GM18498 (cell line): ENCODE measurements at regions not wholly inside any gene's neighbourhood (a gene's known extent, or its start where the extent isn't known, plus 50 kb on each side); places are given as distances from the start of the nearest gene placed in this dataset.

Experiments used
- ATAC-seq: cut with Tn5 transposase; IDR thresholded peaks from one replicate; pipeline ENCODE4 v1.9.1; 2021; ENCODE audit warnings: mild to moderate bottlenecking, moderate library complexity; ENCODE audit not compliant: unreplicated experiment

DNA sequence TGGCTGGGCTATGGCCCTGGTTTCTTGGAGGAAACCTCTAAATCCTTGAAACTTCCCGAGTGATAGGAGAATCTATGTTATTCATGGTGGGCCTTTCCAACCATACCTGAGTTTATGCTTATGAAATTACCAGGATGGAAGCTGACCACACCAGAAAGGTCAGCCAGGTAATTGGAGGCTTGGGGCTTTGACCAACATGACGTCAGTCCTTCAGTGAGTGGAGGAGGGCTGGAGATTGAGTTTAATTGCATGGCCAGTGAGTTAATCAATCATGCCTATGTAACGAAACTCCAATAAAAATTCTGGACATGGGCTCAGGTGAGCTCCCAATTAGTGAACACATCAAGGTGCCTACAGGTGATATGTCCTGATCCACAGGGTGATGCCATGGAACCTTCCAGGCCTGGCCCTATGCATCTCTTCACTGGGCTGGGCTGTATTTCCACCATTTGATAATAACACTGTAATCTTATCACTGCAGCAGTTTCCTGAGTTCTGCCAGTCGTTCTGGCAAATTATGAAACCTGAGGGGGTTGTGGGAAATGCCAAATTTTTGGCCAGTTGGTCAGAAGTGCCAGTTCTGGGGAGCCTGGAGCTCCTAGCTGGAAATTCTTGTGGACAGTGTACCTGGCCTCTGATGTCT is 106.5 kb downstream of the CDH26 start:
- ATAC-seq, result no peak

DNA sequence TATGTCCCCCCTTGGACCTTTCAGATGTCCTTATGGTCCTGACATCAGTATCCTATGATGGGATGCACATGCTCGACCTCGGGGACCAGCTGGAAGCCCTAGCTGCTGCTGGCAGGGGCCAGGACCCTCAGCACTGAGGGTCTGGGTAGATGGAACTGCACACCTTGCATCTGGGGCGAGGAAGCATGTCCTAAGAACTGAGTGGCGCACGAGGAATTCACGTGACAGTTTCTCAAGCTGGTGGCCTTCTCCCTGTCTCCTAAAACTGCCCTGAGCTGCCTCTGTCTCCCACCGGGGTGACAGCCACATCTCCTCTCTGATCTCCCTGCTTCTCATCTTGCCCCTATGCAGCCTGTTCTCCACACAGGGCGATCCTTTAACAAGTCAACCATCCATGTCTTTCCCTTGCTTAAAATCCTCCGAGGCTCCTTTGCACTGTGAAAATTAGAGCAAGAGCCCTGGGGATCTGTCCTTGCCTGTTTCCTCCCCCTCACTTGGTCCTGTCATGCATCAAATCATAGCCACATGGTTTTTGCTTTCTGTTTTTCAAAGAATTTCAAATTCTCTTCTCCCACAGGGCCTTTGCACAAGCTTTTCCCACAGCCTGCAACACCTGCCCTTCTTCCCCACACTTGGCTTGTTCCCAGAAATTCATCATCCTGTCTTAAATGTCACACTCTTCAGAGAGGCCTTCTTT is 107.7 kb downstream of the CDH26 start:
- no peak for ATAC-seq

DNA sequence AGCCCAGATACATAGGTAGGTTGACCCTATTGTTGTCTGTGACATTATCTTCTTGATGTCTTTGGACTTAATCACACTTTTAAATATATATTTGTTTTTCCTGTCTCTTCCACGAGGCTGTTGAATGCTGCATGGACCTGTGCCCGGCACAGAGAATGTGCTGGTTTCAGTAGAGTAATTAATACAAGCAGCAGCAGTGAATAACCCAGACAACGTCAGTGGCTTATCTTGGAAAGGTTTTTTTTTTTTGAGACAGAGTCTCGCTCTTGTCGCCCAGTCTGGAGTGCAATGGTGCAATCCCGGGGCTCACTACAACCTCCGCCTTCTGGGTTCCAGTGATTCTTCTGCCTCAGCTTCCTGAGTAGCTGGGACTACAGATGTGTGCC is 108.2 kb downstream of the CDH26 start:
- ATAC-seq, result no peak

DNA sequence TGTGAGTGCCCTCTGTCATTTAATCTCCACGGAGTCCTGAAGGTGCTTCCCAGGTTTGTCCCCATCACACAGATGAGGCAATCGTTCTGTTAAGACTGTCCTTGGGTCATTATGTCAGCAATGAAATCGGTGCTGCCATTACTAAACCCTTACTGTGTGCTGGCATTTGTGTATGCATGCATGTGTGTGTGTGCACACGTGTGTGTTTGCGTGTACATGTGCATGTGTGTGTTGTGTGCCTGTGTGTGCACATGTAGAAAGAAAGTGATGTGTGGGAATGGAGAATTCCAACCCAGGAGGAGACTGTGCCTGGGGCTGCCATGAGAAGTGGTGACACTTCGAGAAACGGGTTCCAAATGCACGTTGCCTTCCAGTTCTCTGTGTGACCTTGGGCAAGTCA is 110.3 kb downstream of the CDH26 start:
- no peak for ATAC-seq

DNA sequence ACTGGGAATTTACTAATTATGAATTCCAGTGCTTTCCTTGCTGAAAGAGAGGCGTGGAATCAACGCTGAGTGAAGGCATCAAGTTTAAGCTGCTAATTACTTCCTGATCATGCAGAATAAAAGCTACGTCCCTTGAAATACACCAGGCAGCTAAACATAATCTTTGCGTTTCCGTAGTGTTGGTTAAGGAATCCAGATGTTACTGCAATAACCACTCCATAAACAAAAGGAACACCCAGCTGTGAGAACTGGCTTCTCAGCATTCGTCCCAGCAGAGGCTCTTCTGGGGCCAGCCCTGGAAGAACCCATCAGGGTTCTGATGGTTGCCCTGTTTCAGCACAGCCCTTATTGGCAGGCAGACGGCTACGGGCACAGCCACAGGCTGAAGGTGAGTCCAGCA is 111.4 kb downstream of the CDH26 start:
- ATAC-seq, result no peak

DNA sequence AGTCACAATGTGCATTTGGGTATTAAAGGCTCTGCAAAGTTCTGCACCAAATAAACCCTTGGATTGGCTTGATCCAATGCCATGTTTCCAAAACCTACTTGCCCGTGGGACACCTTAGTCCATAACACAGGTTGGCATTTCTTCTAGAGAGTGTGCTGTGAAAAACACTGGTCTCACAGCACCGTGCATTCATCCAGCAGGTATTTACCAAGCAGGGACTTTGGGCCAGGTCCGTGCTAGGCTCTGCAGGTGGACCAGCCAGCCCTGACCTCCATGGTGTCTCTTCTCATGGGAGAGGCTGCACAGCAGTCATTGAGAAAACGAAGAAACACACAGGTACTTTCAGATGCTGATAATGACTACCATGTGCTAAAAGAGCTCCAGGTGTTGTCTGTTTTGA is 112.6 kb downstream of the CDH26 start:
- ATAC-seq, result no peak

DNA sequence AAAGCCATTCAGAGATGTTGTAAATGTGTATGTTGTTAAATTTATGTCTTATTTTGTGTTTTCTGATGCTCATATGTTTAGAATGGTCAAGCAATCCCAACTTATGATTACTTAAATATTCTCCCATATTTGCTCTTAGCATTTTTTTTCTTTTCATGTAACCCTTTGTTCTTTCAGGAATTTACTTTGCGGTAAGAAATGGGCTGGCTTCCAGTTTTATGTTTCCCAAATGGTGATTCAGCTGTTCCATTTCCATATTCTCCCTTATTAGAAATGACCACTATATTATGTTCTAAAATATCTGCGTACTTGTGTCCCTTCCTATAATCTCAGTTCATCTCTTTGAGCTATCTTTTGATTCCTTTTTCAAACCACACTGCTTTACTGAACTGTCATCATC is 113.7 kb downstream of the CDH26 start:
- no peak for ATAC-seq

DNA sequence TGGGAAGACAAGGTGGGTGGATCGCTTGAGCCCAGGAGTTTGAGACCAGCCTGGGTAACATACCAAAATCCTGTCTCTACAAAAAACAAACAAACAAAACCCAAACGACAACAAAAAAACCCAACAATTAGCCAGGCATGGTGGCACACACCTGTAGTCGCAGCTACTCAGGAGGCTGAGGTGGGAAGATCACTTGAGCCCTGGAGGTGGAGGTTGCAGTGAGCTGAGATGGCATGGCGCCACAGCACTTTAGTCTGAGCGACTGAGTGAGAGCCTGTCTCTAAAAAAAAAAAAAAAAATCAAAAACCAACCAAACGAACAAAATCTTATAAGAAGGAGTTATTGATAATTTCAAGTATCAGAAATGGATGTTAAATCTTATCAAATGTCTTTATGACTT is 114.9 kb downstream of the CDH26 start:
- no peak for ATAC-seq

DNA sequence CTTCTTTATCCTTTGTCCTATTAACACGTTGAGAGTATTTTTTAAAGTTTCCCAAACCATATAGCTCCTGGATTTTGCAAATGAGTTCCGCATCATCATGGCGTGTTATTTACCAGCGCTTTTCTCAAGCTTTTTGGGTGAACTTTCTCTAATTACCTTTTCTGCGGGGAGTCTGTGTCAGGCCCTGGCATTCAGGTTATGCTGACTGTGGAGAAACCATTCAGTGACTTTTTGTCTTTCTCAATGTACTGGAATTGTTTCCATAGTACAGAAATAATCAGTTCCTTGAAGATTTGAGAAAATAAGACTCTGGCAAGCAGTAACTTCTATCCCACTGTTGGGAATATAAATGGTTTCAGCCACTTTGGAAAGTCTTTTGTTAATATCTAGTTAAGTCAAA is 115.3 kb downstream of the CDH26 start:
- ATAC-seq, result no peak

DNA sequence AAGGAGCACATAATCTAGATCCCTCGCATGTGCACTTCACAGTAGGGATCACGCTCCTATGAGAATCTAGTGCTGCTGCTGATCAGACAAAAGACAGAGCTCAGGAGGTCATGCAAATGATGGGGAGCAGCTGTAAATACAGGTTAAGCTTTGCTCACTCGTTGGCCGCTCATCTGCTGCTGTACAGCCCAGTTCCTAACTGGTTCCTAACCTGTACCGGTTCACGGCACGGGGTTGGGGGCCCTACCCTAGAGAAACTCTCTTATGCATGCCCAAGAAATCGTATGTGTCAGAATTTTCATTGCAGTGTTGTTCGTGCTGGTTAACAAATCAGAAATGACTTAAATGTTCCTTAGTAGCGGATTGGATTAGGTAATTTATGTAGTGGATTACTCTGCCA is 116.1 kb downstream of the CDH26 start:
- ATAC-seq, result no peak

DNA sequence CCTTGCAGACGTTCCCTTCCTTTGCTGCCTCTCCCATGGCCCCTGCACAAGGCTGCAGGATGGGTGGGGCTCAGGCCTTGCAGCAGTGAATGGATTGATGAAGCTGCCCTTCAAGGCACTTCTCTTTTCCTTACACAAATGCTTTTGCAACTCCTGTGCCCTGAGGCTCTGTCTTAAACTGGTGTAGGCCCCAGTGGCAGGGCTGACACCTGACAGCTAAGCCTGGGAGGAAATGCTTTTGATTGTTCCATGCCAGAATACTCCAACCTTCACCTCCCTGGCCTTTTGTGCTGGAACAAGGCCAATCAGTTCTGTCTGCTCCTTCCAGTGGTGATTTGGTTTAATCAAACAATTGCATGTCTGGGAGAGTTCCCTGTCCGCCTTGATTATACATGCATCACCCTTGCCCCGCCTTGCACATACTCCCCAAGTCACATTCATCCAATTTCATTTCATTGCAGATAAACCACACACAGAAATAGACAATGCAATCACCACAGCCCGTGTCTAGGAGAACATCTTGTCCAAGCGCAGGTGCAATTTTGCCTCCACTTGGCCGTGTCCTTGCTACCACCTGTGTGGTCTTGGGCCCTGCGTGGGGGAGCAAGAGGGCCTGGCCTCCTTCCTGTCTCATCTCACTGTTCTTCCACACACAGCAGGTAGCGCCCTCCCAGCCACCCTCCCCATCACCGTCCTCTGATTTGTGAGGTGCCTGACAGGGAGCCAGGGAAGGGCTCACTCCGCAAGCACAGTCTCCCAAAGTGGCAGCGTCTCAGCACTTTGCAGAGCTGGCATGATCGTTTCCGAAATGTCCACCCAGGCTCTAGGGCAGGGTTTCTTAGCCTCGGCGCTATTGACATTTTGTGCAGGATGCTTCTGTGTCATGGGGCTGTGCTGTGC is 120.4 kb downstream of the CDH26 start:
- ATAC-seq, result no peak

DNA sequence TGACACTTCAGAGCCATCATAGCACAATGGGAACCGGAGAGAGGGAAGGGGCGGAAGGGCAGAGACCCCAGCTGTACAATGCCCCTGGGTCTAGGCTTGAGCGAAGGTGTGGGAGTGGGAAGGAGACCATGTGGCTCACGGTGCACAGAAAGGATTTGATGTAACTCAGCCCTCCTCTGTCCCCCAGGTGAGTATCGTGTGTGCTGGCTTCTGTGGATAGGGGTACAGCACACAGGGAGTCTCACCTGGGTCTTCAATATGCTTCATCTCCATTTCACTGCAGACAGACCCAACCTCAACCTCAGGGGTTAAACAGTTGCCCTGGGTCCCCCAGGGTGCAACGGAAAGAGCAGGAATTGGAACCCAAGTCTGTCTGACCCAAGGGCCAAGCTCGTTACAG is 122.2 kb downstream of the CDH26 start:
- ATAC-seq, result no peak

DNA sequence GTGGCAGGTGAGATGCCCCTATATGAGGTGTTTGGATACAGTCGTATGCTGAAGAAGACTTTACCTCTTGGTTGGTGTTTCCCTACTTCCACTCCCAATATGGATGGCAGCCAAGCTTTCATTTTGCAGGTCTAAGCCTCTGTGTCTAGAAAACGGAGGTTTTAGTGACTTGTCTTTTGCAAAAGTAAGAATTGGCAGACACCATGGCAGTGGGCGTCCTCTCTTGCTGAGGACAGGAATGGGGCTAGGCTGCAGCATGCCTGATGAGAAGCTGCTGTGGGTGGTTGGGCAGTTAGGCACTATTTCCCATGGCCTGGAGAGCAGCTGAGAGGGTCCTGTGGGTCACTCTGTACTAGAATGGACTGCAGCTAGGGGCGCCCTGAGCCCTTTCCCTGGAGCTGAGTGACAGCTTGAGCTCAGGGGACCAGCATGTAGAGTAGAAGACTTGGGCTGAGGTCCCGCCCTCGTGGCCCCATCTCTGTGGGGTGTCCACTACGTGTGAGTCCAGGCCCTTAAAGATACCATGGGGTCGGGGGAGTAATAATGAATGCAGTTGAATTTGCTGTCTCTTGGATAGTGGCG is 127.4 kb downstream of the CDH26 start:
- no peak for ATAC-seq

DNA sequence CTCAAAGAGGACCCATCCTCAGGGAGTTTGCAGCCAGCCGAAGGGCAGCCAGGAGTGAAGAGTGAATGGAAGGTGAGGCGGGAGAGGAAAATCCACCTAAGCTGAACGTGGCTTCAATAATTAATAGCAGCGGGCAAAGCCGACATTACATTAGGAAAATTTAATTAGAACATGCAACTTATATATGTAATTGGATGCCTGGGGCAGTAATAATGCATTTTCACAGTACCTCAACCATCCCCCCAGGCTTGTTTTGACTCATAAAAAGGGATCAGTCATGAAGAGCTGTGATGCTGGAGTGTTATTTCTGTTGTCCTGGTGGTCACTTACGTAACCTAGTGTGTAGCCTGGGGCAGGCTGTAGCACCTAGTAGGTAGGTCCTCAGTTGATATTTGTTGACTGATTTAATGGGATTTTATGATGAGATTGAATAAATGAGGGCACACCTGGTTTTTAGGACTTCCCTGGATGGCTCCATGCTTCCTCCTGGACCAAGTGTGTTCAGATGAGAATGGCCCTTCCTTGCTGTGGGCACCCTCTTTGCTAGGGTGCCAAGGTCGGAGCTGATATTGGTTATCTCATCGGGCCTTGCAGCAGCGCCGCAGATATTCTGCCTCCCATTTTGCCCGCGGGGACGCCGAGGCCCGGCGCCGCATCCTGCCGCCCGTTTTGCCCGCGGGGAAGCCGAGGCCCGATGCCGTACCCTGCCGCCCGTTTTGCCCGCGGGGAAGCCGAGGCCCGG is 128.8 kb downstream of the CDH26 start:
- ATAC-seq, result no peak

DNA sequence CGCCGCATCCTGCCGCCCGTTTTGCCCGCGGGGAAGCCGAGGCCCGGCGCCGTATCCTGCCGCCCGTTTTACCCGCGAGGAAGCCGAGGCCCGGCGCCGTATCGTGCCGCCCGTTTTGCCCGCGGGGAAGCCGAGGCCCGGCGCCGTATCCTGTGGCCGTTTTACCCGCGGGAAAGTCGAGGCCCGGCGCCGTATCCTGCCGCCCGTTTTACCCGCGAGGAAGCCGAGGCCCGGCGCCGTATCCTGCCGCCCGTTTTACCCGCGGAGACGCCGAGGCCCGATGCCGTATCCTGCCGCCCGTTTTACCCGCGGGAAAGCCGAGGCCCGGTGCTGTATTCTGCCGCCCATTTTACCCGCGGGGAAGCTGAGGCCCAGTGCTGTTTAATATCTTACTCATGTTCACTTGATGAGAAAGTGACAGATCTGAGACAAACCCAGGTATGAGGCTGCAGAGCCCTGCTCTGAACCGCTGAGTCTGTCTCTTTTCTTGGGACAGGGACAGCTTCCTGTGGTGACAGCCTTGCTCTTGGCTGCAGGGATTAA is 129.4 kb downstream of the CDH26 start:
- ATAC-seq, result no peak

DNA sequence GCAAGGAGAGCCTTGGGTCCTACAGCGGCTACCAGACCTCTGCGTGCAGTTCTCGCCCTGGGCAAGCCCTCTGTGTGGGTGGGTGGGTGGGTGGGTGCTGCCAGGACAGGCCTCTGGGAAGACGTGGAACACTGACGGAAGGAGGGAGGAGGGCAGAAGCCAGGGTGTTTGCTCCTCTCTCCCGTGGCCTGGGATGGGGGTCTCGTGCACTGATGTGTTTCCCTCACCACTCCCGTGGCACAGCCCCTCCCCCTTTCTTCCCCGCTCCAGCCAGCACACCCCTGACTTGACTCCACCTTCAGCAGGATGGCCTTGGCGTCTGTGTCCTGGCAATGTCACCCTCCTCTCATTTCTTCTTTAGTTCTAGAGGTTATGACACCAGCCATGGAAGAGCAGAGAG is 130.0 kb downstream of the CDH26 start:
- no peak for ATAC-seq

DNA sequence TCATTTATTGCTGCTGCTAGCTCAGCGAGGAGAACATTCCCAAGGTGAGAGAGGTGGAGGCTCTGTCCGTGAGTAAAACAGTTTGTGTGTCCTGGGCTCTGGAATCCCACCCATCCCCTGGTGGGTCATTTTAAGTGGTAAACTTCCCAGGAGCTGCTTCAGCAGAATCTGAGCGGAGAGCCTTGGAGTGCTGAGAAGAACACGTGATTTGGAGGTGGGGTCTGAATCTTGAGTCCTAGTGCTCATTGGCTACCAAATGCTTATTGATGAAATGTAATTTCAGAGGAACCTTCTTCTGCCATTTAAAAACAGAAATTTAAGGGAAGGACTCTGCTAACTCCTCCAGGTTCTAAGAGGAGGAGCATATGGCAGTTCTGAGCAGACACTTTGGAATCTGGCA is 132.4 kb downstream of the CDH26 start:
- no peak for ATAC-seq

DNA sequence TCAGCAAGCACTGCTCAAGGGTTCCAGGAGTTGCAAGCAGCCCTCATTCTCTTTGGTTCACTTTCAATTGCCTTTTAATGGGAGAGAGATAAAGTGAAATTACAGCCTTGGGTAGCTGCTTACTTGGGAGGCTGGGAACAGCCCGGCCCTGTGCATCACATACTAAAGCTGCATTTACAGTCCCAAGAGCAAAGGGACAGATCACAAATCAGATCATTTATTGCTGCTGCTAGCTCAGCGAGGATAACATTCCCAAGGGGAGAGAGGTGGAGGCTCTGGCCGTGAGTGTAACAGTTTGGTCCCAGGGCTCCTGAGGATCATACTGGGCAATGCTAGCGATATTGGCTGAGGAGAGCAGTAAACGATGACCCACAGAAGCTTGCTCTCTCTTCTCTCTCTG is 133.1 kb downstream of the CDH26 start:
- no peak for ATAC-seq

DNA sequence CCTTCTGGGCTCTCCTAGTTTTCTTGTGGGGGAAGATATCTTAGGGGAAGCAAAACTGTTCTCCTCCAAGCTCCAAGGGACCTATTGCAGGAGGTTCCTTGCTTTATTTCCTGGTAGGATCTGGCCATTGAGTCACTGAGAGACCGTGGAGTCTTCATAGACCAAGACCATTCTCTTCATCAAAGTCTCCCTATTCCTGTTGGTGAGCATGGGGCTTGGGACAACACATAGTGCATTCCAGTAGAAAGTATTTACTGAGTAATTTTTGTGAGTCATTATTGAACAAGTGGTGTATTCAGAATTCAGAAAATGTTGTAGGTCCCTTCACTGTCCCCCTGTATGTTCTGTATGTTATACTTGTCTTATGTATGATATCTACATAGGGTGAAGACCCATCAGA is 133.6 kb downstream of the CDH26 start:
- no peak for ATAC-seq

DNA sequence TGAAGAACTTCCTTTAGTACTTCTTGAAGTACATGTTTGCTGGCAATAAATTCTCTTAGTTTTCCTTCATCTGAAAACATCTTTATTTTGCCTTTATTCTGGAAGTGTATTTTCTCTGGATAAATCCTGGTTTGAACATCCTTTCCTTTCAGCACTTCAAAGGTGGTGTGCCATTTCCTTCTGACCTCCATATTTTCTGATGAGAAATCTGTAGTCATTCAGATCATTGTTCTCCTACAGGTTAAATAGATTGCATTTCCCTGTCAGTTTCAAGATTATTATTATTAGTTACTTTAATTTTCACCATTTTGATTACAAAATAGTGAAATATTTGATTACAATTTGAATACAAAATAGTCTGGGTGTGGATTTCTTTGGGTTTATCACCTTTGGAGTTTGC is 134.5 kb downstream of the CDH26 start:
- ATAC-seq, result no peak

DNA sequence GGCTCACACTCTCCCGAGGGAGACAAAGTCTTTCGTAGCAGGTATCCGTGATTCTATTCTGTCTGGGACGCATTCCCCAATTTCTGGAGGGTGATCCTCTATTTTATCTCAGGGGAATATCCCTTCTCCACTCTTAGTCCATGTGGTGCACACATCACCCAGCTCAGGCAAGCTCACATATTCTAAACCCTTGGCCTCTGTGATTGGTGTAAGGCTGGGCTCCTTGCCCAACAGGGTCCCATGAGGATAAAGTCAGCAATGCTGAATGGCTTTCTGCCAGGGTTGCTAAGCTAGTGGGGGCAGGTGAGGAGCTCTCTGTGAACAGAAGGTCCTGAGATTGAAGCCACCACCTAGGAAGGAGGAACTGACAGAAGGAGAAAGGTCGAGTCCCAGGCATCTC is 137.2 kb downstream of the CDH26 start:
- ATAC-seq, result no peak
